ENCODE measurements at regions not wholly inside any gene's neighbourhood (a gene's known extent, or its start where the extent isn't known, plus 50 kb on each side); places are given as distances from the start of the nearest gene placed in this dataset.

DNA sequence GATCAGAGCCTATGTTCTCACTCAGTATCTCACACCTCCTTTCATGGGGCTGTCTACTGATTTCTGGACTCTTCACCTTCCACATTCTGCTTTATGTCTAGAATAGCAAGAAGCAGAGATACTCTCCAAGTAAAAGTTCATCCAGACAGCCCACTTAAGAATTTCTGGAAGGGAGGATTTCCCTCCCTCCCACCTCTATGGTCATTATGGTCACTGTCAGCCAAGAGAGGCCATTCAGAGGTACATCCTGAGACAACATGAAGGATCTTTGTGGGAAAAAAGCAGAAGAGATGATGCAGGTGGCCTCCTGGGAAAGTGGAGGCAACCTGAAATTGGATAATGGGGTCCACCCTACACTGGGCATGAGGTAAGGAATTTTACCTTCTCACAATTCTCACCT lies 179.5 kb upstream of the ZNF462 start:
- H3K4me3 ChIP-seq (ENCODE audit: low read depth, low read length) = no peak overlapping the region
- no peak for TF ChIP-seq CTCF (IDR thresholded peaks at IDR 0.05; ENCODE audit: low read depth, low read length)

DNA sequence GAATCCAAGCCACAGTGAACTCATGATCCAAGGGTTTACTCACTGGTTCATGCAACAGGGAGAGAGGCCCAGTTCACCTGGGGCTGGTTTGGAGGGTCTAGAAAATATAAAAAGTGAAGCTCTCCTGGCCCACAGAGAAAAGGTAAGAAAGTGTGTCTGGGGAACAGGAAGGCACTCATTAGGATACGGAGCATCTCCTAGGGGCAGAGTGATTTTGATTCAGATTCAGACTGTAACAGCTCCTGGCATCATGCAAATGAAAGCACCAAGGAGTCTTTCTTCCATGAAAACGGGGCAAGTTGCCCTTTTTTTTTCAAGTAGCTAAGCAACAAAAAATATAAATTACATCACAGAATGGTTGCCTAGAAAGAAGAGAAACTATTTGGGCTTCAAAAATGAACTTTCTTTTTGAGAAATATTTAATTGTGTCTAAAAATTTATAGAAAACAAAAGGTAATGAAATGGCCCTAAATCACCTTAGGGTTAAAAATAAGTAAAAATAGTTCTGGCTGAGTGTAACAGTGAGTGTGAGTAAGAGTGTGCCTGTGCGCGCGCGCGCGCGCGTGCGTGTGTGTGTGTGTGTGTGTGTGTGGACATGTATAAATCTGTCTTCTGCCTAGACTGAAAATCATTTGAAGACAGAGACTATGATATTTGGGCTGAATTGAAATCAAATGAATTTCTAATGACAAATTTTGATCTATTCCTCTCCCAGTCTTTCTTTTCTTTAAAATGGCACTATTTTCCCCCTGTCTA lies 177.8 kb upstream of the ZNF462 start:
- TF ChIP-seq CTCF (IDR thresholded peaks at IDR 0.05; ENCODE audit: low read depth, low read length) = no peak
- no peak overlapping the region for H3K4me3 ChIP-seq (ENCODE audit: low read depth, low read length)

GRCh38 chr9:106689089-106689488 lies 173.9 kb upstream of the ZNF462 start:
- H3K4me3 ChIP-seq (ENCODE audit: low read depth, low read length) = no peak overlapping the region

GRCh38 chr9:106691627-106692026 lies 171.3 kb upstream of the ZNF462 start:
- no peak for TF ChIP-seq CTCF (IDR thresholded peaks at IDR 0.05; ENCODE audit: low read depth, low read length)
- no peak overlapping the region for H3K4me3 ChIP-seq (ENCODE audit: low read depth, low read length)

More at GRCh38 chr9:106689089-106689488, 173.9 kb upstream of the ZNF462 start:
- no peak for TF ChIP-seq CTCF (IDR thresholded peaks at IDR 0.05; ENCODE audit: low read depth, low read length)

- no peak for TF ChIP-seq CTCF (IDR thresholded peaks at IDR 0.05; ENCODE audit: low read depth, low read length)
- H3K4me3 ChIP-seq (ENCODE audit: low read depth, low read length) = no peak overlapping the region
Measured at GRCh38 chr9:106693558-106693957, 169.4 kb upstream of the ZNF462 start.

DNA sequence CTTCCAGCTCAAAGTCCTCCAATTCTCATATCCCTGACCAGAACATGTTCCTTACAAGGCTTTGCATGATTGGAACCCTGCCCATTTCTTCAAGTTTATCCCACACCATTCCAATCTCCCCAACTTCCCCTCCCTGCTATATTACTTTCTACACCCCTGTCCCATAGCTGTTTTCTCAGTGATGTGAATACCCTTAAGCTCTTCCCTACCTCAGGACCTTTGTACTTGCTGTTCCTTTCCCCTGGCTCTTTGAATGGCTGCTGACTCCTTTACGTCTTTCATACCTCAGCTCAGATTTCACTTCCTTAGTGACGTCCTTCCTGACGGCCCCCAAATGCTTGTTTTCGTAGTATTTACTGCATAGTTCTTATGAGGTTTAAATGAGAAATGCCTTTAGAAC lies 166.2 kb upstream of the ZNF462 start:
- H3K4me3 ChIP-seq (ENCODE audit: low read depth, low read length) = no peak overlapping the region

More for the DNA sequence above, 166.2 kb upstream of the ZNF462 start:
- TF ChIP-seq CTCF (IDR thresholded peaks at IDR 0.05; ENCODE audit: low read depth, low read length) = no peak

Data from WI38 (cell line).